ENCODE measurements at regions not wholly inside any gene's neighbourhood (a gene's known extent, or its start where the extent isn't known, plus 50 kb on each side); places are given as distances from the start of the nearest gene placed in this dataset.

DNA sequence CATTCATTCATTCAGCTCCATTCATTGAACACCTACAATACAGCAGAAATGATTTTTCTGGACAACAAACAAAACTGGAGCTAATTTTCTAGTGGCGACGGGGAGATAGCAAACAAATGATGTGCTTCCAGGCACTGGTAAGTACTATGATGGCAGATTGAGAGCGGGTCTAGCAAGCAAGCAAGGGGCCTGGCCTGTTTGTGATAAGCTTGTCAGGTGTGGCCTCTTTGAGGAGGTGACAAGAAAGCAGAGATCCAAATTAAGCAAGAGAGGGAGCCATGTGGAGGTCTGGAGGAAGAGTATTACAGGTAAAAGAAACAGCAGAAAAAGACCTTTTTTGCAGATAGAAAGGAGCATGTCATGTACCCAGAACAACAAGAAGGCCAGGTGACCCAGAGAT lies 216.1 kb upstream of the CPHXL start:
- H3K4me1 Mint-ChIP-seq (ENCODE audit: low read depth): no peaks in the 10 kb centered on the region
- H3K4me3 Mint-ChIP-seq: no peak overlapping the region
- H3K9me3 Mint-ChIP-seq: peaks cover 37% of the 10 kb centered on the region
- H3K36me3 Mint-ChIP-seq (ENCODE audit: low read depth): no peaks in the 10 kb centered on the region
- no peak for DNase-seq
- TF ChIP-seq, protein P1, sequence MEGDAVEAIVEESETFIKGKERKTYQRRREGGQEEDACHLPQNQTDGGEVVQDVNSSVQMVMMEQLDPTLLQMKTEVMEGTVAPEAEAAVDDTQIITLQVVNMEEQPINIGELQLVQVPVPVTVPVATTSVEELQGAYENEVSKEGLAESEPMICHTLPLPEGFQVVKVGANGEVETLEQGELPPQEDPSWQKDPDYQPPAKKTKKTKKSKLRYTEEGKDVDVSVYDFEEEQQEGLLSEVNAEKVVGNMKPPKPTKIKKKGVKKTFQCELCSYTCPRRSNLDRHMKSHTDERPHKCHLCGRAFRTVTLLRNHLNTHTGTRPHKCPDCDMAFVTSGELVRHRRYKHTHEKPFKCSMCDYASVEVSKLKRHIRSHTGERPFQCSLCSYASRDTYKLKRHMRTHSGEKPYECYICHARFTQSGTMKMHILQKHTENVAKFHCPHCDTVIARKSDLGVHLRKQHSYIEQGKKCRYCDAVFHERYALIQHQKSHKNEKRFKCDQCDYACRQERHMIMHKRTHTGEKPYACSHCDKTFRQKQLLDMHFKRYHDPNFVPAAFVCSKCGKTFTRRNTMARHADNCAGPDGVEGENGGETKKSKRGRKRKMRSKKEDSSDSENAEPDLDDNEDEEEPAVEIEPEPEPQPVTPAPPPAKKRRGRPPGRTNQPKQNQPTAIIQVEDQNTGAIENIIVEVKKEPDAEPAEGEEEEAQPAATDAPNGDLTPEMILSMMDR (IDR thresholded peaks at IDR 0.05): no peak
- no peaks in the 10 kb centered on the region for H3K27me3 Mint-ChIP-seq (ENCODE audit: insufficient read depth)
- H3K27ac Mint-ChIP-seq: no peak overlapping the region

DNA sequence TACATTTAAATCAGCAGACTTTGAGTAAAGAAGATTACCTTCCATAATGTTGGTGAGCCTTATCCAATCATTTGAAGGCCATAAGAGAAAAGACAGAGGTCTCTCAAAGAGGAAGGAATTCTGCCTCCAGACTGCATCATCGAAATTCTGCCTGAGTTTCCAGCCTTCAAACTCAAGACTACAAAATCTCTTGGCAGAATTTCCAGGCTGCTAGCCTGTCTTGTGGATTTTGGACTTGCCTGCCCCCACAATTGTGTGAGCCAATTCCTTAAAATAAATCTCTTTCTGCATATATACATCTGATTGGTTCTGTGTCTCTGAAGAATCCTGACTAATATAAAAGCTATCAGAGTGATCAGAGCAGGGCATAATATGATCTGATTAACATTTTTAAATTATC lies 216.6 kb upstream of the CPHXL start:
- TF ChIP-seq, protein P1 (IDR thresholded peaks at IDR 0.05): no peak

DNA sequence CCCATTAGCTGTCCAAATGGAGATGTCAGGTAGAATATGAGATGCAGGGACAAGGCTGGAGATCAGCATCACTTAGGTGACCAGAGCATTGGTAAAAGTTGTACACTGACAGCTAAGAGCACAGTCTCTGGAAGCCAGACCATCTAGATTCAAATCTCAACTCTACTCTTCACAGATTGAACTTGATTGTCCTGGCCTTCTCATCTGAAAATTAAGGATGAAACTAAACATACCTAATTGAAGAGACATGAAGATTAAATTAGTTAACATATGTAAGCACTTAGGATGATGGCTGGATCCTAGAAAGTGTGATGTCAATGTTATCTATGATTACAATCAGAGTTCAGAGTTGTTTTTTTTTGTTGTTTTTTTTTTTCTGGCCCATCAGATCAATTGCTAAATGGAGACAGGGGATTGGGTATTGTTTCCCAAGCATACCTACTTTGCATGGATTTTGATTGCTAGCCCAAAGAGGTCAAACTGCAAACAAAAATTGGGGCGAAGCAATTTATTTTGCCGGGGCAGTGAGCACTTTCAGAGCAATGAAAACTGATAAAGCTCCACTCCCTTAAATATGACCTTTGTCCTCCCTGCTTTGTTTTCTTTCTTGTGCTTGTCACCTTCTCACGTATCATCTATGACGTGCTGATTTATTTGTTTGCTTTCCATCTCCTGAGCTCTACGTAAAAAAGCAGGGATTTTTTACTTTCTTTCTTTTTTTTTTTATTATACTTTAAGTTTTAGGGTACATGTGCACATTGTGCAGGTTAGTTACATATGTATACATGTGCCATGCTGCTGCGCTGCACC lies 217.6 kb upstream of the CPHXL start:
- no peak for DNase-seq
- no peaks in the 10 kb centered on the region; the same call in 1 of the 2 replicates for H3K27me3 Mint-ChIP-seq (ENCODE audit: insufficient read depth)

More for the DNA sequence above, 216.6 kb upstream of the CPHXL start:
- no peaks in the 10 kb centered on the region for H3K4me1 Mint-ChIP-seq (ENCODE audit: low read depth)
- DNase-seq: no peak
- H3K27me3 Mint-ChIP-seq (ENCODE audit: insufficient read depth): no peaks in the 10 kb centered on the region
- peaks cover 33% of the 10 kb centered on the region for H3K9me3 Mint-ChIP-seq
- H3K27ac Mint-ChIP-seq: no peak overlapping the region
- H3K36me3 Mint-ChIP-seq (ENCODE audit: low read depth): no peaks in the 10 kb centered on the region
- no peak overlapping the region for H3K4me3 Mint-ChIP-seq

DNA sequence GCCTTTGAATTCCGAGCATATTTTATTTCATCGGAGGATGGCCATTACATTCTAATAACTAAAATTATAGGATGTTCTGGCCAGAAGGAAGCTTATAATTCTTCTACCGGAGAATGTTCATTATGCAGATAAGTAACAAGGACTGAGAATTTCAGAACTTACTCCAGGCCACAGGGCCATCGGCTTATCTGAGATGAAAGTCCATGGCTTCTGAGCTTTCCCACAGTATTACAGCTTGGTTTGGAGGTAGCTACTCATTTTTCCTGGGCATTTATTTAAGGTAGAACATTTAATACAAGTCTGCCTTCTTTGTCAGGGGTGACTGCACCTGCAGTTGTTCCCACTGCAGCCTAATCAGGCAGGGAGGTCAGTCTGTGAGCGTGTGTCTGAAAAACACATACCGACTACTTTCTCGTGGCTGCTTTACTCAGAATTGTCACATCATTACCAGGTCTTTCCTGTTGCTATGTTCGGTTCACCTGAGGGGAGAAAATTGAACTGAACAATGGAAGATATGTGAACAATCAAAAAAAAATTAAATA lies 219.7 kb upstream of the CPHXL start:
- Mint-ChIP-seq H3K4me3 (no peak overlapping the region), H3K27ac (no peak overlapping the region), H3K36me3 (ENCODE audit: low read depth) (no peaks in the 10 kb centered on the region), H3K9me3 (peaks cover 39% of the 10 kb centered on the region), H3K27me3 (ENCODE audit: insufficient read depth) (no peaks in the 10 kb centered on the region; the same call in 1 of the 2 replicates), H3K4me1 (ENCODE audit: low read depth) (no peaks in the 10 kb centered on the region)
- TF ChIP-seq, protein P1 (IDR thresholded peaks at IDR 0.05): no peak
- DNase-seq: no peak

More for the DNA sequence above, 217.6 kb upstream of the CPHXL start:
- no peak overlapping the region for H3K4me3 Mint-ChIP-seq
- TF ChIP-seq, protein P1 (IDR thresholded peaks at IDR 0.05): no peak
- H3K9me3 Mint-ChIP-seq: peaks cover 33% of the 10 kb centered on the region
- H3K4me1 Mint-ChIP-seq (ENCODE audit: low read depth): no peaks in the 10 kb centered on the region
- H3K27ac Mint-ChIP-seq: no peak overlapping the region
- no peaks in the 10 kb centered on the region for H3K36me3 Mint-ChIP-seq (ENCODE audit: low read depth)

DNA sequence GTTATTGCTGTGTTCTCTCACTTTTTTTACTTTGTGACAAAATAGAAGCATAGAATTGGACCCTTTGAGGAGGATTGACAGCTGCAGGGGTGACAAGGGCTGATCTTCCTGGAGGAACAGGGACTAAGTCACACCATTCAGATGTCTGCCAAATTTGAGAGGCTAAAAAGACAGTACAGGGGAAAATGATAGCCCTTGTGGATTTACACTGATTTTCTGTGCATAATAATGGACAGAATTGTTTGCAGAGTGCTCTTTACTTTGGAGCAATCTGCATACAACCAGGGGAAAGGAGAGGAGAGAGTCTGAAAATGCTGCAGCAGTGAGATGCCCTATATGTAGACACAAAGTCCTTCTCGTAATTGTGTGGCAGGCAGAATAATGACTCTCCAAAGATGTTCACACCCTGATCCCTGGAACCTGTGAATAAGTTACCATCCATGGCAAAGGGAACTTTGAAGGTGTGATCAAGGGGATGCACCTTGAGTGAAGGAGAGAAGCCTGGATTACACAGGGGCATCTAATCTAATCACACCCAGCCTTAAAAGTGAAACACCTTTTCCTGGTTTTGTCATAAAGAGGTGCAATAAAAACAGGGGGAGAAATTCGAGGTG lies 221.4 kb upstream of the CPHXL start:
- H3K4me3 Mint-ChIP-seq: no peak overlapping the region
- H3K27ac Mint-ChIP-seq: no peak overlapping the region
- no peak for DNase-seq
- TF ChIP-seq, protein P1 (IDR thresholded peaks at IDR 0.05): no peak
- H3K36me3 Mint-ChIP-seq (ENCODE audit: low read depth): no peaks in the 10 kb centered on the region
- H3K27me3 Mint-ChIP-seq (ENCODE audit: insufficient read depth): no peaks in the 10 kb centered on the region; the same call in 1 of the 2 replicates
- H3K9me3 Mint-ChIP-seq: peaks cover 30% of the 10 kb centered on the region
- H3K4me1 Mint-ChIP-seq (ENCODE audit: low read depth): no peaks in the 10 kb centered on the region

Measured in HFFc6 (cell line).